ENCODE measurements at regions not wholly inside any gene's neighbourhood (a gene's known extent, or its start where the extent isn't known, plus 50 kb on each side); places are given as distances from the start of the nearest gene placed in this dataset.

- in situ Hi-C loops (cut with HindIII; ENCODE audit: low sequenced_read_pairs), result no loop called here
- H3K4me3 ChIP-seq (ENCODE audit: low read depth, low read length), result no peak overlapping the region
- DNase-seq (ENCODE audit: low read depth, low spot score), result no peak
- TF ChIP-seq, protein P1, sequence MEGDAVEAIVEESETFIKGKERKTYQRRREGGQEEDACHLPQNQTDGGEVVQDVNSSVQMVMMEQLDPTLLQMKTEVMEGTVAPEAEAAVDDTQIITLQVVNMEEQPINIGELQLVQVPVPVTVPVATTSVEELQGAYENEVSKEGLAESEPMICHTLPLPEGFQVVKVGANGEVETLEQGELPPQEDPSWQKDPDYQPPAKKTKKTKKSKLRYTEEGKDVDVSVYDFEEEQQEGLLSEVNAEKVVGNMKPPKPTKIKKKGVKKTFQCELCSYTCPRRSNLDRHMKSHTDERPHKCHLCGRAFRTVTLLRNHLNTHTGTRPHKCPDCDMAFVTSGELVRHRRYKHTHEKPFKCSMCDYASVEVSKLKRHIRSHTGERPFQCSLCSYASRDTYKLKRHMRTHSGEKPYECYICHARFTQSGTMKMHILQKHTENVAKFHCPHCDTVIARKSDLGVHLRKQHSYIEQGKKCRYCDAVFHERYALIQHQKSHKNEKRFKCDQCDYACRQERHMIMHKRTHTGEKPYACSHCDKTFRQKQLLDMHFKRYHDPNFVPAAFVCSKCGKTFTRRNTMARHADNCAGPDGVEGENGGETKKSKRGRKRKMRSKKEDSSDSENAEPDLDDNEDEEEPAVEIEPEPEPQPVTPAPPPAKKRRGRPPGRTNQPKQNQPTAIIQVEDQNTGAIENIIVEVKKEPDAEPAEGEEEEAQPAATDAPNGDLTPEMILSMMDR (IDR thresholded peaks at IDR 0.05; ENCODE audit: low read depth, low read length), result no peak
Measured at GRCh38 chr5:86918246-86918645, 300.5 kb downstream of the COX7C start.

GRCh38 chr5:86926033-86926432 is 308.3 kb downstream of the COX7C start:
- no peak for DNase-seq (ENCODE audit: low read depth, low spot score)
- TF ChIP-seq, protein P1 (IDR thresholded peaks at IDR 0.05; ENCODE audit: low read depth, low read length), result no peak
- in situ Hi-C loops (cut with HindIII; ENCODE audit: low sequenced_read_pairs), result no loop called here
- H3K4me3 ChIP-seq (ENCODE audit: low read depth, low read length), result no peak overlapping the region

- DNase-seq (ENCODE audit: low read depth, low spot score), result no peak
- H3K4me3 ChIP-seq (ENCODE audit: low read depth, low read length), result no peak overlapping the region
- TF ChIP-seq, protein P1 (IDR thresholded peaks at IDR 0.05; ENCODE audit: low read depth, low read length), result no peak
- in situ Hi-C loops (cut with HindIII; ENCODE audit: low sequenced_read_pairs), result no loop called here
Measured at GRCh38 chr5:86929123-86929766, 311.5 kb downstream of the COX7C start.

GRCh38 chr5:86951761-86952160 is 315.9 kb upstream of the RASA1 start:
- TF ChIP-seq, protein P1 (IDR thresholded peaks at IDR 0.05; ENCODE audit: low read depth, low read length), result no peak
- in situ Hi-C loops (cut with HindIII; ENCODE audit: low sequenced_read_pairs), result no loop called here
- no peak overlapping the region for H3K4me3 ChIP-seq (ENCODE audit: low read depth, low read length)
- no peak for DNase-seq (ENCODE audit: low read depth, low spot score)

DNA sequence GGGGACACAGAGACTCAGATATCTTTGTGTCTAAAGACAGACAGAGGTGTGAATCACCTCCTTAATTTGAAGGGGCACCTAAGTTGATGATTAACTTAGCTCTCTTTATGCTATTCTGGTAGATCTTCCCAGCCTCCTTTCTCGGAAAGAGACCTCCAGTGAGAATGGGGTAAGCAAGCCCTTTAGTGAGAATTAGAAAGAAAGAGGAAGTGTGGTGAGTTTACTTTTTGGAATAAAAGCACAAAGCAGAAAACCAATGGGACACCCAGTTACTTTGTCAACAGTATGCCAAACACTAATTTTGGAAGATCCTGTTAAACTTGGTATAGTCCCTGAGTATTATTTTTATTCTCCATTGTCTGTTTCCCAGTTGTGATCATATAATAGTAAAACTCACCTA is 302.8 kb upstream of the RASA1 start:
- DNase-seq (ENCODE audit: low read depth, low spot score), result no peak
- in situ Hi-C loops (cut with HindIII; ENCODE audit: low sequenced_read_pairs), result no loop called here
- no peak overlapping the region for H3K4me3 ChIP-seq (ENCODE audit: low read depth, low read length)
- TF ChIP-seq, protein P1 (IDR thresholded peaks at IDR 0.05; ENCODE audit: low read depth, low read length), result no peak

DNA sequence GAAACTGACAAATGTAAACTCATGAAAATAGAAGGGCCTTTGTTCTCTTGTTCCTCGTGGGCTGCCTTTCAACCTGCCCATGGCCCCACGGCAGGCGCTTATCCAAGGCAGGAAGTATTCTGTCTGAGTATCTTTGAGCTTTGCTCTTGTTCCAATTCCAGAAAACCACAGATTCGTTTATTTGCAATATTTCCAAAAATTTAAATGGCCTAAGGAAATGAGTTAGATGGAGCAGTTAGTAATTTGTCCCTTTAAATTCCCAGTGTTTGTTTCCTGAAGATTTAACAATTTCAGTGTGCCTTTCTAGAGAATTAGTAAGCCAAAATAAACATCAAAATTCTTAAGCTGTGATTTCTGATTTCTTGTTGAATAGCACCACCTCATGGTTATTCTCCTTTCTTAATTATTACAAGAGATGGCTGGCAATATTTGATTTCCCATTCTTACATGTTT is 299.4 kb upstream of the RASA1 start:
- H3K4me3 ChIP-seq (ENCODE audit: low read depth, low read length), result no peak overlapping the region
- in situ Hi-C loops (cut with HindIII; ENCODE audit: low sequenced_read_pairs), result no loop called here
- TF ChIP-seq, protein P1 (IDR thresholded peaks at IDR 0.05; ENCODE audit: low read depth, low read length), result peak; percentile 20
- peak; percentile 89 for DNase-seq (ENCODE audit: low read depth, low spot score)
